Left ventricle myocardium inferior (tissue), 1 donor: ENCODE measurements at regions not wholly inside any gene's neighbourhood (a gene's known extent, or its start where the extent isn't known, plus 50 kb on each side); places are given as distances from the start of the nearest gene placed in this dataset.

Experiments
- DNase-seq: peaks from one replicate; pipeline ENCODE4 v3.0.0-alpha.2; 2020
- H3K27ac ChIP-seq: fragments of 200-600 bp; replicated peaks from 2 replicates; pipeline ENCODE4 v1.8.0; 2021
- H3K27me3 ChIP-seq: fragments of 200-600 bp; 2 replicates; pipeline ENCODE4 v1.8.0; 2021; ENCODE audit warnings: low read depth
- H3K36me3 ChIP-seq: fragments of 200-600 bp; 2 replicates; pipeline ENCODE4 v1.8.0; 2021
- H3K4me1 ChIP-seq: fragments of 200-600 bp; 2 replicates; pipeline ENCODE4 v1.8.0; 2021
- H3K4me3 ChIP-seq: fragments of 200-600 bp; 2 replicates; pipeline ENCODE4 v1.8.0; 2021; ENCODE audit warnings: mild to moderate bottlenecking, moderate library complexity
- H3K9me3 ChIP-seq: fragments of 200-600 bp; replicated peaks from 2 replicates; pipeline ENCODE4 v1.8.0; 2021
- CTCF ChIP-seq: fragments of 200-600 bp; IDR thresholded peaks from 2 replicates; pipeline ENCODE4 v1.8.0; 2021; ENCODE audit warnings: antibody characterized with exemption, mild to moderate bottlenecking, borderline replicate concordance
- intact Hi-C: fragments of 100-400 bp; cut with micrococcal nuclease; formaldehyde crosslinking; loops from one replicate; pipeline ENCODE4 v1.11.0; 2022
- donor health status: DM: no; HTN: yes; CAD: no; lungs with severe emphysema.

GRCh38 chr4:38317041-38317674 lies 346.8 kb upstream of the KLF3 start:
- DNase-seq = no peak
- TF ChIP-seq CTCF = no peak
- peaks cover 34% of the 10 kb centered on the region for H3K4me1 ChIP-seq
- peaks cover under 1% of the 10 kb centered on the region for H3K9me3 ChIP-seq
- H3K27me3 ChIP-seq = no peaks in the 10 kb centered on the region
- intact Hi-C loops = loop anchor here (10.0 kb wide), 1 partner anchor 142 kb away; no protein-coding TSS in a partner anchor
- no peak overlapping the region for H3K27ac ChIP-seq
- H3K4me3 ChIP-seq = no peak overlapping the region
- no peaks in the 10 kb centered on the region for H3K36me3 ChIP-seq

- H3K4me1 ChIP-seq = peaks cover 29% of the 10 kb centered on the region
- H3K9me3 ChIP-seq = no peaks in the 10 kb centered on the region
- peak; percentile 24 for TF ChIP-seq CTCF
- H3K36me3 ChIP-seq = no peaks in the 10 kb centered on the region
- intact Hi-C loops = loop anchor here (10.0 kb wide), 1 partner anchor 144 kb away; no protein-coding TSS in a partner anchor
- H3K27me3 ChIP-seq = no peaks in the 10 kb centered on the region
- peak overlapping the region; percentile 58 for H3K4me3 ChIP-seq
- peak overlapping the region; percentile 90 for H3K27ac ChIP-seq
- peak; percentile 89 for DNase-seq
Observed at GRCh38 chr4:38318737-38319455, 345.1 kb upstream of the KLF3 start.

GRCh38 chr4:38319456-38320342 lies 344.3 kb upstream of the KLF3 start:
- peak overlapping the region; percentile 90 for H3K27ac ChIP-seq
- no peaks in the 10 kb centered on the region for H3K27me3 ChIP-seq
- no peaks in the 10 kb centered on the region for H3K9me3 ChIP-seq
- peak overlapping the region; percentile 58 for H3K4me3 ChIP-seq
- no peaks in the 10 kb centered on the region for H3K36me3 ChIP-seq
- DNase-seq = peak; percentile 95
- intact Hi-C loops = loop anchor here (5.0 to 10.0 kb wide), 2 partner anchors 145 to 358 kb away; no protein-coding TSS in a partner anchor
- peaks cover 24% of the 10 kb centered on the region for H3K4me1 ChIP-seq
- peak; percentile 99 for TF ChIP-seq CTCF

- Histone ChIP-seq H3K4me1 (peaks cover 24% of the 10 kb centered on the region), H3K27me3 (no peaks in the 10 kb centered on the region), H3K4me3 (no peak overlapping the region), H3K27ac (peak overlapping the region; percentile 90), H3K36me3 (no peaks in the 10 kb centered on the region), H3K9me3 (no peaks in the 10 kb centered on the region)
- DNase-seq = no peak
- intact Hi-C loops = loop anchor here (5.0 kb wide), 1 partner anchor 357 kb away; no protein-coding TSS in a partner anchor
- no peak for TF ChIP-seq CTCF
Observed at GRCh38 chr4:38320343-38320695, 343.7 kb upstream of the KLF3 start.

GRCh38 chr4:38320833-38321232 lies 343.2 kb upstream of the KLF3 start:
- no peak for TF ChIP-seq CTCF
- H3K4me3 ChIP-seq = no peak overlapping the region
- H3K36me3 ChIP-seq = no peaks in the 10 kb centered on the region
- no peak overlapping the region for H3K27ac ChIP-seq
- peaks cover 24% of the 10 kb centered on the region for H3K4me1 ChIP-seq
- no peaks in the 10 kb centered on the region for H3K9me3 ChIP-seq
- no peaks in the 10 kb centered on the region for H3K27me3 ChIP-seq
- DNase-seq = no peak
- intact Hi-C loops = loop anchor here (5.0 kb wide), 1 partner anchor 356 kb away; no protein-coding TSS in a partner anchor
